ENCODE measurements at regions not wholly inside any gene's neighbourhood (a gene's known extent, or its start where the extent isn't known, plus 50 kb on each side); places are given as distances from the start of the nearest gene placed in this dataset.

DNA sequence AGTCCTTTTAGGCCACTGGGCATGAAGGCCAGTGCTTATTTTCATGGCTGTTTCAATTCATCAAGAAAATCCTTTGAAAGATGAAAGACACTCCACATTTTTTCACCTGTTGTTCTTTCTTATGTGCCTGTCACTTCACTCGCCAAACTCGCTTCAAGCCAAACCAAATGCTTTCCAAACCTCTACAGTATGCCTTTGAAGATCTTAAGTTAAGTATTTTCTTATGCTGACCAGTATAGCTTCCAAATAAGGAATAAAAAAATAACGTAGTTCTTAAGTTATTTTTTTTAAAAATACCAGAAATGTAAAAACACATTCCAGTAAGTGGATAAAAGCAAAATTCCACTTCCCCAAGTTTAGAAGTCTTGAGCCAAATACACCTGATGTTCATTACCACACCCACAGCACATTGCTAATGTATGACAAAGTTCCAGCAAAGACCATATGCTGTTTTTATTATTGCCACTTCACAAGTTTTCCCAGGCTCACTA lies 186.1 kb downstream of the MTERF1 start:
- TF ChIP-seq, protein P1, sequence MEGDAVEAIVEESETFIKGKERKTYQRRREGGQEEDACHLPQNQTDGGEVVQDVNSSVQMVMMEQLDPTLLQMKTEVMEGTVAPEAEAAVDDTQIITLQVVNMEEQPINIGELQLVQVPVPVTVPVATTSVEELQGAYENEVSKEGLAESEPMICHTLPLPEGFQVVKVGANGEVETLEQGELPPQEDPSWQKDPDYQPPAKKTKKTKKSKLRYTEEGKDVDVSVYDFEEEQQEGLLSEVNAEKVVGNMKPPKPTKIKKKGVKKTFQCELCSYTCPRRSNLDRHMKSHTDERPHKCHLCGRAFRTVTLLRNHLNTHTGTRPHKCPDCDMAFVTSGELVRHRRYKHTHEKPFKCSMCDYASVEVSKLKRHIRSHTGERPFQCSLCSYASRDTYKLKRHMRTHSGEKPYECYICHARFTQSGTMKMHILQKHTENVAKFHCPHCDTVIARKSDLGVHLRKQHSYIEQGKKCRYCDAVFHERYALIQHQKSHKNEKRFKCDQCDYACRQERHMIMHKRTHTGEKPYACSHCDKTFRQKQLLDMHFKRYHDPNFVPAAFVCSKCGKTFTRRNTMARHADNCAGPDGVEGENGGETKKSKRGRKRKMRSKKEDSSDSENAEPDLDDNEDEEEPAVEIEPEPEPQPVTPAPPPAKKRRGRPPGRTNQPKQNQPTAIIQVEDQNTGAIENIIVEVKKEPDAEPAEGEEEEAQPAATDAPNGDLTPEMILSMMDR (IDR thresholded peaks at IDR 0.05), result no peak
- H3K27ac ChIP-seq (ENCODE audit: low read length), result no peak overlapping the region
- ATAC-seq (no peak), DNase-seq (no peak)
- no peaks in the 10 kb centered on the region for H3K27me3 Mint-ChIP-seq (ENCODE audit: low read depth in 2 of 2)
- no peaks in the 10 kb centered on the region for H3K4me1 ChIP-seq (ENCODE audit: control insufficient read depth, insufficient read depth, low read length)
- no peaks in the 10 kb centered on the region for H3K4me1 Mint-ChIP-seq
- 60% methylated on average over 1 of the region's 3 CpGs for WGBS (ENCODE audit: insufficient coverage)
- no peaks in the 10 kb centered on the region for H3K36me3 ChIP-seq (ENCODE audit: control insufficient read depth, insufficient read depth, low read length)
- peaks cover 18% of the 10 kb centered on the region for H3K9me3 ChIP-seq (ENCODE audit: control insufficient read depth, insufficient read depth, low read length)
- H3K27me3 ChIP-seq (ENCODE audit: control insufficient read depth, insufficient read depth, low read length), result no peaks in the 10 kb centered on the region
- H3K27ac Mint-ChIP-seq, result no peak overlapping the region
- intact Hi-C loops (cut with micrococcal nuclease), result no loop called here
- H3K9me3 Mint-ChIP-seq, result peaks cover 7 to 11% of the 10 kb centered on the region in 2 donors
- no peak overlapping the region for H3K4me3 Mint-ChIP-seq
- H3K4me3 ChIP-seq (ENCODE audit: low read length), result no peak overlapping the region
- H3K36me3 Mint-ChIP-seq, result no peaks in the 10 kb centered on the region

DNA sequence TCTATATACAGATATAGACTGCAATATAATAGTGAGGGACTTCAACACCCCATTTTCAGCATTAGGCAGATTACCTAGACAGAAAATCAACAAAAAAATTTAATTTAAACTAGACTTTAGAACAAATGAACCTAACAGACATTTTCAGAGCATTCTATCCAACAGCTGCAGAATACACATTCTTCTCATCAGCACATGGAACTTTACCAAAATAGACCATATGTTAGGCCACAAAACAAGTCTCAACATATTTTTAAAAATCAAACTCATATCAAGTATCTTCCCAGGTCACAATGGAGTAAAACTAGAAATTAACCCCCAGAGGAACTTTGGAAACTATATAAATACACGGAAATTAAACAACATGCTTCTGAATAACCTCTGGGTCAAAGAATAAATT lies 169.6 kb downstream of the MTERF1 start:
- no peaks in the 10 kb centered on the region for H3K27me3 ChIP-seq (ENCODE audit: control insufficient read depth, insufficient read depth, low read length)
- no peak overlapping the region for H3K4me3 ChIP-seq (ENCODE audit: low read length)
- ATAC-seq, result no peak
- TF ChIP-seq, protein P1 (IDR thresholded peaks at IDR 0.05), result no peak
- no peaks in the 10 kb centered on the region for H3K36me3 ChIP-seq (ENCODE audit: control insufficient read depth, insufficient read depth, low read length)
- Mint-ChIP-seq H3K9me3 (peaks cover 20 to 24% of the 10 kb centered on the region in 2 donors), H3K4me1 (no peaks in the 10 kb centered on the region), H3K27ac (no peak overlapping the region), H3K36me3 (peaks cover 9% of the 10 kb centered on the region), H3K4me3 (no peak overlapping the region), H3K27me3 (ENCODE audit: low read depth in 2 of 2) (no peaks in the 10 kb centered on the region)
- H3K4me1 ChIP-seq (ENCODE audit: control insufficient read depth, insufficient read depth, low read length), result no peaks in the 10 kb centered on the region
- DNase-seq, result no peak
- 71% methylated on average over 1 of the region's 1 CpG for WGBS (ENCODE audit: insufficient coverage)
- peaks cover 19% of the 10 kb centered on the region for H3K9me3 ChIP-seq (ENCODE audit: control insufficient read depth, insufficient read depth, low read length)
- intact Hi-C loops (cut with micrococcal nuclease), result no loop called here
- H3K27ac ChIP-seq (ENCODE audit: low read length), result no peak overlapping the region

DNA sequence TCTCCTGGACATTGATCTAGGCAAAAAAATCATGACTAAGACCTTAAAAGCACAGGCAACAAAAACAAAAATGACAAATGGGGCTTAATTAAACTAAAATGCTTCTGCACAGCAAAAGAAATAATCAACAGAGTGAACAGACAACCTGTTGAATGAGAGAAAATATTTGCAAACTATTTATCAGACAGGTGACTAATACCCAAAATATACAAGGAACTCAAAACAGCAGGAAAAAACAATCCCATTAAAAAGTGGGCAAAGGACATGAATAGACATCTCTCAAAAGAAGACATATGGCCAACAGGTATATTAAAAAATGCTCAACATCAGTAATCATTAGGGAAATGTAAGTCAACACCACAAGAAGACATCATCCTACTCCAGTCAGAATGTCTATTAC lies 166.8 kb downstream of the MTERF1 start:
- Mint-ChIP-seq H3K9me3 (peaks cover 16 to 21% of the 10 kb centered on the region in 2 donors), H3K36me3 (peaks cover 9% of the 10 kb centered on the region), H3K27ac (no peak overlapping the region), H3K4me3 (no peak overlapping the region), H3K4me1 (no peaks in the 10 kb centered on the region), H3K27me3 (ENCODE audit: low read depth in 2 of 2) (no peaks in the 10 kb centered on the region)
- Histone ChIP-seq H3K9me3 (ENCODE audit: control insufficient read depth, insufficient read depth, low read length) (peaks cover 4% of the 10 kb centered on the region), H3K4me3 (ENCODE audit: low read length) (no peak overlapping the region), H3K4me1 (ENCODE audit: control insufficient read depth, insufficient read depth, low read length) (no peaks in the 10 kb centered on the region), H3K36me3 (ENCODE audit: control insufficient read depth, insufficient read depth, low read length) (no peaks in the 10 kb centered on the region), H3K27me3 (ENCODE audit: control insufficient read depth, insufficient read depth, low read length) (no peaks in the 10 kb centered on the region), H3K27ac (ENCODE audit: low read length) (no peak overlapping the region)
- ATAC-seq, result no peak
- intact Hi-C loops (cut with micrococcal nuclease), result no loop called here
- TF ChIP-seq, protein P1 (IDR thresholded peaks at IDR 0.05), result no peak
- no peak for DNase-seq

DNA sequence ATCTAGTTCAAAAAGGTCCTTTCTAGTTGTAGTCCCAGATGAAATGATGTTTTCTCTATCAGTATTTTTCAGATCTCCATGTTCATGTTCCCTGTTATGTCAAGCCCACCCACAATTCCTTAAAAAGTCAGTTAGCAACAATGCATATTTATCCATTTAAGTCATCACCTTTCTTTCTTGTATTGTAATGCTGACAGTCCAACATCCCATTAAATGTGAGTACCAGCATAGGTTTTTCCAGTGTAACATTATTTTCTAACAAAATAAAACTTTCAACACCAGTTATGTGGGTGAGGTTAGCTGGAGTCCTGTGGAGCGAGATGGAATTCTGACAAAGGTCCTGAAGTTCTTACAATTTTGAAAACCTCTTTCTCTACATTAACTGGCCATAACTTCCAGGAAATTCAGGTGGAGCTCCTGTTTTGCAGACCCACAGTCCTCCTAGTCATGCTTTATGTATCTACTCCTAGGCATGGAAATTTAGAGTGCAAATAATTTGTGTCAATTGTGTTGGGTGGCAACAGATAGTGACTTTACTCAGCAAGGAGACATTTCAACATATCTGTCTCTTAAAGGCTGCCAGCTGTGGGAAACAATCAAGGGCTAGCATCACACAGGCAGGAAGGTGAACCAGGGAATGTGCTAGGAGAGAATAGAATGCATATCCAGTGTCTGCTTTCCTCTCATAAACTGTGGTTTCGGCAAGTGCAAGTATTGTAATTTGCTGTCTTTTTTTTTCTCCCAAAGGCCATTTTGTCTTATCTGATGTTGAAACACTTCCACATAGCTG lies 162.6 kb downstream of the MTERF1 start:
- Histone ChIP-seq H3K36me3 (ENCODE audit: control insufficient read depth, insufficient read depth, low read length) (no peaks in the 10 kb centered on the region), H3K4me3 (ENCODE audit: low read length) (no peak overlapping the region), H3K9me3 (ENCODE audit: control insufficient read depth, insufficient read depth, low read length) (peaks cover 13% of the 10 kb centered on the region), H3K4me1 (ENCODE audit: control insufficient read depth, insufficient read depth, low read length) (no peaks in the 10 kb centered on the region), H3K27me3 (ENCODE audit: control insufficient read depth, insufficient read depth, low read length) (no peaks in the 10 kb centered on the region), H3K27ac (ENCODE audit: low read length) (no peak overlapping the region)
- Mint-ChIP-seq H3K27me3 (ENCODE audit: low read depth in 2 of 2) (no peaks in the 10 kb centered on the region), H3K27ac (no peak overlapping the region), H3K36me3 (peaks cover 13% of the 10 kb centered on the region), H3K4me1 (no peaks in the 10 kb centered on the region), H3K9me3 (peaks cover 16 to 17% of the 10 kb centered on the region in 2 donors), H3K4me3 (no peak overlapping the region)
- no peak for ATAC-seq
- intact Hi-C loops (cut with micrococcal nuclease), result no loop called here
- no peak for DNase-seq
- TF ChIP-seq, protein P1 (IDR thresholded peaks at IDR 0.05), result no peak
- 94% methylated on average over 2 of the region's 2 CpGs for WGBS (ENCODE audit: insufficient coverage)

All from natural killer cell (primary cell).